SK-N-MC (cell line): ENCODE measurements at regions not wholly inside any gene's neighbourhood (a gene's known extent, or its start where the extent isn't known, plus 50 kb on each side); places are given as distances from the start of the nearest gene placed in this dataset.

Experiments
- DNase-seq: peaks from one replicate; pipeline ENCODE4 v3.0.0-alpha.2; 2011; ENCODE audit warnings: low read depth, low spot score
- H3K27ac ChIP-seq: fragments of 200-600 bp; sonication (generic); 2 replicates; pipeline ENCODE4 v1.5.1; 2016; ENCODE audit warnings: mixed run types
- H3K36me3 ChIP-seq: fragments of 200-600 bp; sonication (generic); 2 replicates; pipeline ENCODE4 v1.6.1; 2017; ENCODE audit warnings: antibody characterized with exemption, low read length, mixed read lengths; ENCODE audit not compliant: insufficient read depth
- H3K4me3 ChIP-seq: fragments of 200-600 bp; sonication (generic); 2 replicates; pipeline ENCODE4 v1.5.1; 2016
- H3K9ac ChIP-seq: fragments of 200-600 bp; sonication (generic); 2 replicates; pipeline ENCODE4 v1.8.0; 2017; ENCODE audit warnings: mixed run types, mixed read lengths; ENCODE audit not compliant: insufficient read length
- H3K9me3 ChIP-seq: fragments of 200-600 bp; sonication (generic); 2 replicates; pipeline ENCODE4 v1.6.1; 2017; ENCODE audit warnings: low read depth, mild to moderate bottlenecking, antibody characterized with exemption, low read length, moderate library complexity, mixed read lengths
- EZH2 ChIP-seq: fragments of 200-600 bp; sonication (generic); IDR thresholded peaks from one replicate; pipeline ENCODE4 v1.6.1; 2017; ENCODE audit warnings: antibody characterized with exemption
- FOXP2 ChIP-seq: optimal IDR thresholded peaks from 2 replicates; pipeline ENCODE3; 2011; ENCODE audit warnings: mild to moderate bottlenecking, moderate library complexity; ENCODE audit not compliant: insufficient read depth; ENCODE audit errors: extremely low read length, control extremely low read depth
- POLR2AphosphoS5 ChIP-seq: IDR thresholded peaks from 2 replicates; pipeline ENCODE4 v1.6.1; 2012; ENCODE audit warnings: mild to moderate bottlenecking, low read depth, low read length, borderline replicate concordance

- H3K27ac ChIP-seq, result no peak overlapping the region
- no peak overlapping the region for H3K9ac ChIP-seq
- no peak overlapping the region for H3K4me3 ChIP-seq
- TF ChIP-seq FOXP2 (no peak), EZH2 (no peak), POLR2AphosphoS5 (no peak)
- DNase-seq, result no peak
- no peaks in the 10 kb centered on the region for H3K36me3 ChIP-seq
- H3K9me3 ChIP-seq, result no peaks in the 10 kb centered on the region
These were observed 1282.9 kb upstream of the B3GALT2 start for GRCh38 chr1:194469282-194469681.

- no peak overlapping the region for H3K27ac ChIP-seq
- no peak overlapping the region for H3K9ac ChIP-seq
- TF ChIP-seq POLR2AphosphoS5, result no peak
- TF ChIP-seq EZH2, result no peak
- no peak for TF ChIP-seq FOXP2
- no peaks in the 10 kb centered on the region for H3K36me3 ChIP-seq
- no peaks in the 10 kb centered on the region for H3K9me3 ChIP-seq
- no peak for DNase-seq
- H3K4me3 ChIP-seq, result no peak overlapping the region
These were observed 1280.3 kb upstream of the B3GALT2 start for GRCh38 chr1:194466706-194467105.

GRCh38 chr1:194447636-194448035 lies 1261.2 kb upstream of the B3GALT2 start:
- Histone ChIP-seq H3K9ac (no peak overlapping the region), H3K27ac (no peak overlapping the region), H3K36me3 (no peaks in the 10 kb centered on the region), H3K9me3 (no peaks in the 10 kb centered on the region), H3K4me3 (no peak overlapping the region)
- TF ChIP-seq POLR2AphosphoS5 (no peak), EZH2 (no peak), FOXP2 (no peak)
- no peak for DNase-seq

GRCh38 chr1:194445244-194445643 lies 1258.8 kb upstream of the B3GALT2 start:
- no peaks in the 10 kb centered on the region for H3K9me3 ChIP-seq
- no peak for DNase-seq
- H3K9ac ChIP-seq, result no peak overlapping the region
- no peaks in the 10 kb centered on the region for H3K36me3 ChIP-seq
- no peak for TF ChIP-seq FOXP2
- no peak for TF ChIP-seq EZH2
- TF ChIP-seq POLR2AphosphoS5, result no peak
- H3K27ac ChIP-seq, result no peak overlapping the region
- H3K4me3 ChIP-seq, result no peak overlapping the region

- H3K9me3 ChIP-seq, result no peaks in the 10 kb centered on the region
- DNase-seq, result no peak
- H3K9ac ChIP-seq, result no peak overlapping the region
- TF ChIP-seq FOXP2, result no peak
- no peak for TF ChIP-seq POLR2AphosphoS5
- TF ChIP-seq EZH2, result no peak
- H3K36me3 ChIP-seq, result no peaks in the 10 kb centered on the region
- no peak overlapping the region for H3K27ac ChIP-seq
- no peak overlapping the region for H3K4me3 ChIP-seq
These were observed 1256.6 kb upstream of the B3GALT2 start for GRCh38 chr1:194442901-194443575.

- TF ChIP-seq FOXP2, result no peak
- no peak for TF ChIP-seq POLR2AphosphoS5
- no peak for TF ChIP-seq EZH2
- no peak overlapping the region for H3K4me3 ChIP-seq
- H3K9ac ChIP-seq, result no peak overlapping the region
- no peak overlapping the region for H3K27ac ChIP-seq
- H3K36me3 ChIP-seq, result no peaks in the 10 kb centered on the region
- no peak for DNase-seq
- no peaks in the 10 kb centered on the region for H3K9me3 ChIP-seq
These were observed 1250.7 kb upstream of the B3GALT2 start for GRCh38 chr1:194437135-194437534.

- H3K27ac ChIP-seq, result no peak overlapping the region
- TF ChIP-seq EZH2 (no peak), POLR2AphosphoS5 (no peak)
- no peaks in the 10 kb centered on the region for H3K36me3 ChIP-seq
- no peak for DNase-seq
- no peaks in the 10 kb centered on the region for H3K9me3 ChIP-seq
- H3K4me3 ChIP-seq, result no peak overlapping the region
- H3K9ac ChIP-seq, result no peak overlapping the region
These were observed 1244.7 kb upstream of the B3GALT2 start for GRCh38 chr1:194431121-194431520.

GRCh38 chr1:194420706-194421105 lies 1234.3 kb upstream of the B3GALT2 start:
- Histone ChIP-seq H3K4me3 (no peak overlapping the region), H3K27ac (no peak overlapping the region)

GRCh38 chr1:194419721-194420120 lies 1233.3 kb upstream of the B3GALT2 start:
- TF ChIP-seq POLR2AphosphoS5 (no peak), EZH2 (no peak), FOXP2 (no peak)
- no peak for DNase-seq

More at GRCh38 chr1:194420706-194421105, 1234.3 kb upstream of the B3GALT2 start:
- TF ChIP-seq POLR2AphosphoS5 (no peak), EZH2 (no peak), FOXP2 (no peak)
- no peak for DNase-seq
- no peak overlapping the region for H3K9ac ChIP-seq
- H3K36me3 ChIP-seq, result no peaks in the 10 kb centered on the region
- H3K9me3 ChIP-seq, result no peaks in the 10 kb centered on the region

More at GRCh38 chr1:194419721-194420120, 1233.3 kb upstream of the B3GALT2 start:
- H3K27ac ChIP-seq, result no peak overlapping the region
- no peak overlapping the region for H3K9ac ChIP-seq
- no peaks in the 10 kb centered on the region for H3K36me3 ChIP-seq
- no peaks in the 10 kb centered on the region for H3K9me3 ChIP-seq
- no peak overlapping the region for H3K4me3 ChIP-seq
